MM.1S (cell line): ENCODE measurements at regions not wholly inside any gene's neighbourhood (a gene's known extent, or its start where the extent isn't known, plus 50 kb on each side); places are given as distances from the start of the nearest gene placed in this dataset.

Experiments
- CTCF ChIP-seq: fragments of 300-600 bp; sonication (generic); IDR thresholded peaks from 2 replicates; pipeline ENCODE4 v1.5.1; 2016; ENCODE audit warnings: antibody characterized with exemption, low read length, mixed read lengths
- EZH2phosphoT487 ChIP-seq: fragments of 300-600 bp; sonication (generic); IDR thresholded peaks from 2 replicates; pipeline ENCODE4 v1.6.1; 2018; ENCODE audit warnings: antibody characterized with exemption, low read length

- no peak for TF ChIP-seq CTCF
- no peak for TF ChIP-seq EZH2phosphoT487
Measured at GRCh38 chr14:41957459-41957858, 350.8 kb downstream of the LRFN5 start.
